IPS-18a (cell line): ENCODE measurements at regions not wholly inside any gene's neighbourhood (a gene's known extent, or its start where the extent isn't known, plus 50 kb on each side); places are given as distances from the start of the nearest gene placed in this dataset.

Experiments used
- H3K27ac ChIP-seq: one replicate; pipeline ENCODE4 v1.5.1; 2013; ENCODE audit warnings: low read length
- H3K27me3 ChIP-seq: one replicate; pipeline ENCODE4 v1.6.1; 2013; ENCODE audit warnings: mild to moderate bottlenecking, low read length; ENCODE audit not compliant: control insufficient read depth, insufficient read depth
- H3K36me3 ChIP-seq: one replicate; pipeline ENCODE4 v1.6.1; 2013; ENCODE audit warnings: low read depth, low read length; ENCODE audit not compliant: control insufficient read depth
- H3K4me1 ChIP-seq: one replicate; pipeline ENCODE4 v1.6.1; 2013; ENCODE audit warnings: low read depth, low read length; ENCODE audit not compliant: control insufficient read depth
- H3K4me3 ChIP-seq: one replicate; pipeline ENCODE4 v1.5.1; 2013; ENCODE audit warnings: low read length
- H3K9ac ChIP-seq: one replicate; pipeline ENCODE4 v1.6.1; 2013; ENCODE audit warnings: mild to moderate bottlenecking, low read length, moderate library complexity
- H3K9me3 ChIP-seq: one replicate; pipeline ENCODE4 v1.6.1; 2013; ENCODE audit warnings: low read depth, low read length; ENCODE audit not compliant: control insufficient read depth

DNA sequence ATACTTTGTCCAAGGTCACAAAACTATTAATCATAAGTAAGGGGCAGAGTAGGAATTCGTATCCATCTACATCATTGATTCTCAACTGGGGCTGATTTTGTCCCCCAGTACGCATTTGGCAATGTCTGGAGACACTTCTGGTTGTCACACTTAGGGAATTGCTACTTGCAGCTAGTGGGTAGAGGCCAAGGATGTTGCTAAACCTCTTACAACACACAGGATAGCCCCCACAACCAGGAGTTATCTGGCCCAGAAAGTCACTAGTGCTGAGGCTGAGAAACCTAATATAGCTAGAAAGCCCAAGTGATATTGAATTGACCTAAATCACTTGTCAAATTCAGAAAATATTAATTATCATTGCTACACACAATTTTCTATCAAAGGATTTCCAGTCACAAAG is 120.4 kb upstream of the ABCA1 start:
- no peak overlapping the region for H3K27ac ChIP-seq
- no peak overlapping the region for H3K4me3 ChIP-seq
- H3K4me1 ChIP-seq = no peaks in the 10 kb centered on the region
- H3K27me3 ChIP-seq = no peaks in the 10 kb centered on the region
- H3K9ac ChIP-seq = no peak overlapping the region
- no peaks in the 10 kb centered on the region for H3K36me3 ChIP-seq
- no peaks in the 10 kb centered on the region for H3K9me3 ChIP-seq

GRCh38 chr9:105050296-105050695 is 122.3 kb upstream of the ABCA1 start:
- Histone ChIP-seq H3K4me3 (no peak overlapping the region), H3K27me3 (no peaks in the 10 kb centered on the region), H3K27ac (no peak overlapping the region), H3K9ac (no peak overlapping the region), H3K4me1 (no peaks in the 10 kb centered on the region), H3K36me3 (no peaks in the 10 kb centered on the region), H3K9me3 (no peaks in the 10 kb centered on the region)

GRCh38 chr9:105051897-105052296 is 123.9 kb upstream of the ABCA1 start:
- Histone ChIP-seq H3K27me3 (no peaks in the 10 kb centered on the region), H3K9ac (no peak overlapping the region), H3K4me1 (no peaks in the 10 kb centered on the region)

DNA sequence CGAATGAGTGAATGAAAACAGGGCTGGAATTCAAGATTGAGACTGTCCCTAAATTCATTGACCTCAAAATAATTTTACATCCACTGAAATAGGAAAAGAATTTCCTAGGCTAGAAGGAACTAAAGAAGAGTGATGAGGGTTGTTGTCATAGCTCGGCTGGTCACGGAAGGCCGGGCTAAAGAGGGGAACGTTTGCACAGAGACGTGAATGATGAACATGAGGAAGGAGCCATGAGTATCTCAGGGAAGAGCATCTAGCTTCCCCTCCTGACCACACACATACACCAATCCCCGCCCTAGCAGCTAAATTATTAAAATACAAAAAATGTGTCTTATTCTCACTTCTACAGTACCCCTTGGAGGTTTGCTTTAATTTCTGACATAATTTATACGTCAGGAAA is 124.4 kb upstream of the ABCA1 start:
- Histone ChIP-seq H3K4me3 (no peak overlapping the region), H3K27ac (no peak overlapping the region), H3K9ac (no peak overlapping the region), H3K4me1 (no peaks in the 10 kb centered on the region), H3K9me3 (no peaks in the 10 kb centered on the region), H3K27me3 (no peaks in the 10 kb centered on the region), H3K36me3 (no peaks in the 10 kb centered on the region)

More at GRCh38 chr9:105051897-105052296, 123.9 kb upstream of the ABCA1 start:
- no peak overlapping the region for H3K4me3 ChIP-seq
- no peaks in the 10 kb centered on the region for H3K9me3 ChIP-seq
- no peaks in the 10 kb centered on the region for H3K36me3 ChIP-seq
- no peak overlapping the region for H3K27ac ChIP-seq

- no peaks in the 10 kb centered on the region for H3K4me1 ChIP-seq
- no peak overlapping the region for H3K9ac ChIP-seq
- H3K27ac ChIP-seq = no peak overlapping the region
- no peaks in the 10 kb centered on the region for H3K9me3 ChIP-seq
- no peaks in the 10 kb centered on the region for H3K27me3 ChIP-seq
- H3K36me3 ChIP-seq = no peaks in the 10 kb centered on the region
- H3K4me3 ChIP-seq = no peak overlapping the region
Measured at GRCh38 chr9:105053209-105053652, 125.3 kb upstream of the ABCA1 start.

GRCh38 chr9:105054491-105054890 is 126.5 kb upstream of the ABCA1 start:
- H3K36me3 ChIP-seq = no peaks in the 10 kb centered on the region
- H3K9me3 ChIP-seq = no peaks in the 10 kb centered on the region
- no peak overlapping the region for H3K27ac ChIP-seq
- H3K27me3 ChIP-seq = no peaks in the 10 kb centered on the region
- no peak overlapping the region for H3K4me3 ChIP-seq
- H3K4me1 ChIP-seq = no peaks in the 10 kb centered on the region
- no peak overlapping the region for H3K9ac ChIP-seq

- no peak overlapping the region for H3K27ac ChIP-seq
Measured at GRCh38 chr9:105055917-105056316, 128.0 kb upstream of the ABCA1 start.

GRCh38 chr9:105057551-105057950 is 129.6 kb upstream of the ABCA1 start:
- Histone ChIP-seq H3K4me1 (no peaks in the 10 kb centered on the region), H3K27ac (no peak overlapping the region), H3K4me3 (no peak overlapping the region), H3K9me3 (no peaks in the 10 kb centered on the region), H3K9ac (no peak overlapping the region), H3K27me3 (no peaks in the 10 kb centered on the region), H3K36me3 (no peaks in the 10 kb centered on the region)

More at GRCh38 chr9:105055917-105056316, 128.0 kb upstream of the ABCA1 start:
- no peaks in the 10 kb centered on the region for H3K4me1 ChIP-seq
- H3K4me3 ChIP-seq = no peak overlapping the region
- H3K27me3 ChIP-seq = no peaks in the 10 kb centered on the region
- no peak overlapping the region for H3K9ac ChIP-seq
- no peaks in the 10 kb centered on the region for H3K36me3 ChIP-seq
- no peaks in the 10 kb centered on the region for H3K9me3 ChIP-seq

- Histone ChIP-seq H3K9ac (no peak overlapping the region), H3K9me3 (no peaks in the 10 kb centered on the region), H3K36me3 (no peaks in the 10 kb centered on the region), H3K27me3 (no peaks in the 10 kb centered on the region), H3K4me1 (peaks cover 3% of the 10 kb centered on the region), H3K27ac (no peak overlapping the region), H3K4me3 (no peak overlapping the region)
Measured at GRCh38 chr9:105059252-105059651, 131.3 kb upstream of the ABCA1 start.

- Histone ChIP-seq H3K27ac (no peak overlapping the region), H3K4me1 (peaks cover 7% of the 10 kb centered on the region), H3K9me3 (no peaks in the 10 kb centered on the region), H3K9ac (no peak overlapping the region), H3K36me3 (no peaks in the 10 kb centered on the region), H3K4me3 (no peak overlapping the region), H3K27me3 (no peaks in the 10 kb centered on the region)
Measured at GRCh38 chr9:105062222-105062855, 134.4 kb upstream of the ABCA1 start.

DNA sequence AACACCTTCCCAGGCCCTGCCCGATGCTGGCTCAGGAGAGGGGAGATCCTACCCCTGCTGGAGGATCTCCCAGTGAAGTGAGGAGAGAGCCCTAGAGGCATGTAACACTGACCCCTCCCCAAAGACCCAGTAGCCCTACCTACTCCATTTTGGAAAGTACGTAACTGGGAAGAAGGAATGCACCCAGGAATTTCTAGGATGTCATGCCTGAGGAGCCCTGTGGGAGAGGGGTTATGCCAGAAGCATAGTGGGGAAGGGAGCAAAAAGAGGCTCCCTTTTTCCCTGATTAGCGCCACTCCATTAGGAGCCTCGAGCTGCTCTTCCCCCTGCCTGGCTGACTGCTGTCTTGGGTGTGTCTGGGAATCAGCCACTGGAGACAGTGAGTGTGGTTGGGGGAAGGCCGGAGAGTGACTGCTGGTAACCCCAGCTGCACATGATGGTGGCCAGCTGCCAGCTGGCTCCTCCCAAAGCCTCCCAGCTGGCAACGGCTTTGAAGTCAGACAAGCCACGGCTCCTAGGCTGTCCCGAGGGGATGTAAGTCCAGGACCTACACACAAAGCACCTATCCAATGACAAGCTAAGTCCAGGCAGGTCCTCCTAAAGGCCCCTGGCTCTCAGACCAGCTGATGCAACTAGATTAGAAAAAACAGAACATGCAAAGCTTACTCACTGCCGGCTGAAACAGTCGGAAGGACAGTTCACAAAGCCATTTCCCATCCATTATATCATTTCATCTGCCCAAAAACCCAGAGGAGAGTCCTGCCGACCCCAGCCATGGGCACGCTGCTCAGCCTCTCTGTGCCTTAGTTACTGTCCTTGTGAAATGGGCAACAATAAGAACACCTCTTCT is 136.5 kb upstream of the ABCA1 start:
- Histone ChIP-seq H3K27me3 (no peaks in the 10 kb centered on the region), H3K27ac (no peak overlapping the region), H3K36me3 (no peaks in the 10 kb centered on the region), H3K9ac (no peak overlapping the region), H3K4me3 (no peak overlapping the region), H3K9me3 (no peaks in the 10 kb centered on the region), H3K4me1 (peaks cover 7% of the 10 kb centered on the region)
